Upper lobe of left lung (tissue), 4 donors: ENCODE measurements at regions not wholly inside any gene's neighbourhood (a gene's known extent, or its start where the extent isn't known, plus 50 kb on each side); places are given as distances from the start of the nearest gene placed in this dataset.

Experiments used
- EP300 ChIP-seq, 4 donors: sonication (generic); formaldehyde crosslinking; IDR thresholded peaks; one replicate each; pipeline ENCODE4 v1.5.1; 2017; ENCODE audit warnings: antibody characterized with exemption in 4 of 4, control low read depth in 2 of 4
- POLR2A ChIP-seq, 4 donors: fragments of 450-650 bp; IDR thresholded peaks; one replicate each; pipeline ENCODE4 v1.5.1; 2016 to 2017; ENCODE audit warnings: antibody characterized with exemption in 4 of 4, mild to moderate bottlenecking in 2 of 4
- TF ChIP-seq, protein P1 (sequence below), 6 experiments: fragments of 450-650 bp in 4 of 6; fragments of 200-600 bp in 2 of 6; sonication (generic) in 2 of 6; IDR thresholded peaks; one replicate each; pipeline ENCODE4 v1.5.1; 2016 to 2019; ENCODE audit warnings: antibody characterized with exemption in 6 of 6

DNA sequence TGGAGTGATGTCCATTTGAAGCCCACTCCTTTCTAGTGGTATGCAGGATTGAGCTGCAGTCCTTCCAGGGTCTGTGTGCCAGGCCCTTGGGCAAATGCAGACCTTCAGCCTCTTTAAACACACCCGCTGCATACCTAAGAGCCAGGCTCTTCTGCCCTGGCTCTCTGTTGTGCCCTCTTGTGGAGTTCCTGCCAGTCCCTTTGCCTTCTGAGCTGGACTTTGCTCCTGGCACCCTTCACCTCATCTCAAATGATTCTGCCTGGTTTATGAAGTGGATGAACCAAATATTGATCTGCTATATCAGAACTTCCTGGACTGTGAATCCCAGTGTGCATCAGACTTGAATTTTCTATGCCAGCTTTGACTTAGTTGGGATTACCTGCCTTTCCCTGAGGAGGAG is 158.8 kb downstream of the URB2 start:
- no peak for TF ChIP-seq POLR2A (IDR thresholded peaks at IDR 0.05)
- TF ChIP-seq, protein P1, sequence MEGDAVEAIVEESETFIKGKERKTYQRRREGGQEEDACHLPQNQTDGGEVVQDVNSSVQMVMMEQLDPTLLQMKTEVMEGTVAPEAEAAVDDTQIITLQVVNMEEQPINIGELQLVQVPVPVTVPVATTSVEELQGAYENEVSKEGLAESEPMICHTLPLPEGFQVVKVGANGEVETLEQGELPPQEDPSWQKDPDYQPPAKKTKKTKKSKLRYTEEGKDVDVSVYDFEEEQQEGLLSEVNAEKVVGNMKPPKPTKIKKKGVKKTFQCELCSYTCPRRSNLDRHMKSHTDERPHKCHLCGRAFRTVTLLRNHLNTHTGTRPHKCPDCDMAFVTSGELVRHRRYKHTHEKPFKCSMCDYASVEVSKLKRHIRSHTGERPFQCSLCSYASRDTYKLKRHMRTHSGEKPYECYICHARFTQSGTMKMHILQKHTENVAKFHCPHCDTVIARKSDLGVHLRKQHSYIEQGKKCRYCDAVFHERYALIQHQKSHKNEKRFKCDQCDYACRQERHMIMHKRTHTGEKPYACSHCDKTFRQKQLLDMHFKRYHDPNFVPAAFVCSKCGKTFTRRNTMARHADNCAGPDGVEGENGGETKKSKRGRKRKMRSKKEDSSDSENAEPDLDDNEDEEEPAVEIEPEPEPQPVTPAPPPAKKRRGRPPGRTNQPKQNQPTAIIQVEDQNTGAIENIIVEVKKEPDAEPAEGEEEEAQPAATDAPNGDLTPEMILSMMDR (IDR thresholded peaks at IDR 0.05) = no peak
- TF ChIP-seq EP300 (IDR thresholded peaks at IDR 0.05) = no peak
